ENCODE measurements at regions not wholly inside any gene's neighbourhood (a gene's known extent, or its start where the extent isn't known, plus 50 kb on each side); places are given as distances from the start of the nearest gene placed in this dataset.

DNA sequence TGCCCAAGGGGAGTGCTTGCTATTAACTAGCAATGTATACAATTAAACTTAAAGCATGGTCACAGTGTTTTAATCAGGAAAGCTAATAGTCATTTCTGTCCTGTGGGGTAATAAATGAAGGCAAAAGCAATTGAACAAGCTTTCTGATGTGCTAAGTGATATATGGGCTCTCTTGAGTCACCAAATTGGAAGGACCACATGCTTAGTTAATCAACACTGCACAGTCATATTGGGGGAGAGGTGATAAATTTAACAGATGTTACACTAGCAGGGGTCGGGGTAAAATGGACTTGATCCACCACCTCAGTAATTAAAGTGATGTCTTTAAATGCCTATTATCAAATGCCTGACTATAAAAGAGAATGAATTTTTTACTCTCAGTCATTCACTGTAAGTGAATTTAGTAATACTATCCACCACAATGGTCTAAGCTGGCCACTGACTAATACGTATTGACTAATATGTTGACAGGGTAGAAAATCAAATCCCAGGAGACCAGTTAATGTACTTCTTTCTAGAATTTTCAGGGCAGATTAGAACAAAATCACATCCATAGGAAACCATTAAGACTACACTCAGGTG, 736.3 kb downstream of the RPS29 start:
- DNase-seq, result no peak

- DNase-seq, result no peak
These were observed 743.4 kb downstream of the RPS29 start for GRCh38 chr14:48842785-48843184.

GRCh38 chr14:48826058-48826457, 760.1 kb downstream of the RPS29 start:
- DNase-seq, result no peak

DNA sequence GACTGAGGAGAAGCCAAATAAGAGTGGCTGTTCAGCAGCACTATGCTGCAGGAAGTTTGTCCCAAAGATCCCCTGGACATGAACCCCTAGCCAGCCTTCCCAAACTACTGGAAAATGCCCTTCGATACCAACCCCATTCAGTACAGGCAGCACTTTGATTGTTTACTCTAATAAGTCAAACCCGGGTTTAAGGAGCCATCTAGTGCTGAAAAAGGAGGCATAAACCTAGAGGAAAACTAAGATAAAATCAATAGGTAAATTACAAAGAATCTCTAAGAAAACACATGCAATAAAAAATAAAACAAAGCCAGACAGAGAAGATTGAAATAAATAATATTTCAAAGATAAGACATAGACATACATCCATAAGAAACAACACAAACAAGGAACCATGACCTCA, 771.6 kb downstream of the RPS29 start:
- no peak for DNase-seq

DNA sequence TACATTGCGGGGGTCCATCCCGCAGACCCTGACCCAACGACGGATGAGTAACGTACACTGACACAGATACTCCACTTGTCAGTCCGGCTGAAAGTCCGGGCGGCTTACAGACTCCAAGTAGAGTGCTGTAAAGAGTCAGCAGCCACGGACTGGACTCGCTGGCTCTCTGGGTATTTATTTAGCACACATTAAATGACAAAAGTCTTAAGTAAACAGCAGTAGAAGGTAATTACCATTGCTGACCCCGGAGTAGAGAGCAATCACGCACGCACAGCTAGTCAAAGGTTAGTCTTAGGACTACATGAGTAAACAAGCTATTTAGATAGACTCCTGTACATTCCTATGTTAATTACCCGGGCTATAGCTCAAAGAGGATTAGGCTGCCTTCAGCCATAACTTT, 780.9 kb downstream of the RPS29 start:
- DNase-seq, result no peak

- DNase-seq, result no peak
These were observed 793.7 kb downstream of the RPS29 start for GRCh38 chr14:48792376-48793024.

DNA sequence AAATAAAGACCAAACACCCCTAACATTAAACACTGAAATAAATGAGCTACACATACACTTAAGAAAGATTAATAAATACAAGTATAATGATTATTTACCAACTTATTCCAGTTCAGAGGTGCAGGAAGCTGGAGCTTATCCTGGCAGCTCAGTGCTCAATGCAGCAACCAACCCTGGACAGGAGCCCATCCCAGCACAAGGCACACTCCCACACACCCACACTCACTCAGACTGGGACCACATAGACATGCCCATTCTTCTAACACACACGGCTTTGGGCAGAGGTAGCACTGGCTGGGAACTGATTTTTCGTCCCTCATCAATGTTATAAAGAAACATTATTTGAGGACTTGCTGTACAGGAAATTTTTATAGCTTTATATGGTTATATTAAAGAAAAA, 797.4 kb downstream of the RPS29 start:
- DNase-seq, result no peak

DNA sequence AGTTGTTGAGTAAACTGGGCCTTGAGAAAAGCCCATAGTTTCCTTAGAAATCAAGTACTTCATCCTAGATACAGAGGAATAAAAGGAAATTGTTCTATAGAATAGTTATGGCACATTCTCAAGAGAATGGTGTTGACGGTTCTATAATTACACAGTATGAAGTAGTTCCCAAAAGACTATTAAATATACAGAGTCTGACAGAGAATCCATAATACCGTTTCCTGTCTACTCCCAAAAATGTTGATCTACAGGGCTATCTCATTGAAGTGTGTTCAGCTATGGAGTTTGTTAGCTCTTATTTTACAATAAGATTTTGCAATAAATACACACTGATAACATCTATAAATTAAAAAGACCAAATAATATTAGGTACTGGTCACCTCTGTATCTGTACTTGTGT, 799.7 kb downstream of the RPS29 start:
- DNase-seq, result no peak

GRCh38 chr14:48771717-48772116, 814.5 kb downstream of the RPS29 start:
- no peak for DNase-seq

GRCh38 chr14:48751293-48751692, 834.9 kb downstream of the RPS29 start:
- no peak for DNase-seq

- no peak for DNase-seq
These were observed 838.0 kb downstream of the RPS29 start for GRCh38 chr14:48748151-48748675.

GRCh38 chr14:48747561-48748089, 838.6 kb downstream of the RPS29 start:
- DNase-seq, result no peak

DNA sequence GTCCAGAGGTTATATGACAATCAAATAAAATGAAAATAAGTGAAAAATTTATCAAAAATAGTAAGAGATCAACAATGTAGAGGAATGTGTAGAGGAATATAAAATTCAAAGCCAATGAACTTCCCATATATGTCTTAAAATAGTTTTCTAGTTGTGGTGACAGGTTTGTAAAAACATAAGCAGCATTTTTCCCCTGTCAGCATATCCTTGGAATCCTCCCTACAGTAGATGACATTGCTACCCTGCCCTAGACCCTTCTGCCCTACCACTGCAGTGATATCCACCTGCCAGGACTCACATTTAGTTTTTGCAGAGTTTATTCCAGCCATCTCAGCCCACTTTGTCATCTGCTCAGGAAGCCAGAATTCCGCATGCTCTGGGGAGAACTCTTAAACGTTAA, 842.0 kb downstream of the RPS29 start:
- DNase-seq, result no peak

- no peak for DNase-seq
These were observed 847.8 kb downstream of the RPS29 start for GRCh38 chr14:48738186-48738925.

DNA sequence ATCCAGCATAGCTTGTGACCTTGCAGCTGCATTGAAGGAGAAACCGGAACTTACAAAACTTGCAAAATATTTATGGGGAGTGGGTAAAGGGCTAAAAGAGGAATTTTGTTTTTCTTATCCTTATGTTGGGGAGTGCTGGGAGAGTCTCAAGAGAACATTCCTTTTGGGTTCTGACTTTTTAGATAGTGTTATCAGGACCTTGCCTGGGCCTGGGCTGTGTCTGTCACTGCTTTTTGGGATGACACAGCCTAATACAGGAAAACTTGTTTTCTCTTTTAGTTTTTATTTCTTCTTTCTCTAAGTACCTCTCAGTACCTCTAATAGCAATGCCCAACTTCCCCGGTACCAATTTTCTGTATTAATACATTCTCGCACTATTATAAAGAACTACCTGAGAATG, 850.6 kb downstream of the RPS29 start:
- no peak for DNase-seq

DNA sequence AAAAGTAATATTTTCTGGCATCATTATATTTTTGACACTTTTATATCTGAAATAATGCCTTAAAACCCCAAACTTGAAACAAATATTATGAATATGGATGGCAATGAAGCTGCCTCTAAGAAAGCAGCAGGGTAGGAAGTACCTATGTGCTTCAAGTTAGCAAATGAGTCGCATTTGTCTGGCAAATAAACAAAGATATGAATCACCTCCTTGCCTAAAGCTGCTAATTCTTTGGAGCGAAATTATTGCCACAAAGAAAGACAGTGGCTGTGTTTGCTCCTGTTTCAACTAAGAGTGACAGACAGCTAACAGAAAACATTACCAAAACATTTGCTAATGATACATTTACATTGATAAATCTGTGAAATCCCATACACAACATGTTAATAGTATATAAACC, 854.9 kb downstream of the RPS29 start:
- DNase-seq, result no peak

DNA sequence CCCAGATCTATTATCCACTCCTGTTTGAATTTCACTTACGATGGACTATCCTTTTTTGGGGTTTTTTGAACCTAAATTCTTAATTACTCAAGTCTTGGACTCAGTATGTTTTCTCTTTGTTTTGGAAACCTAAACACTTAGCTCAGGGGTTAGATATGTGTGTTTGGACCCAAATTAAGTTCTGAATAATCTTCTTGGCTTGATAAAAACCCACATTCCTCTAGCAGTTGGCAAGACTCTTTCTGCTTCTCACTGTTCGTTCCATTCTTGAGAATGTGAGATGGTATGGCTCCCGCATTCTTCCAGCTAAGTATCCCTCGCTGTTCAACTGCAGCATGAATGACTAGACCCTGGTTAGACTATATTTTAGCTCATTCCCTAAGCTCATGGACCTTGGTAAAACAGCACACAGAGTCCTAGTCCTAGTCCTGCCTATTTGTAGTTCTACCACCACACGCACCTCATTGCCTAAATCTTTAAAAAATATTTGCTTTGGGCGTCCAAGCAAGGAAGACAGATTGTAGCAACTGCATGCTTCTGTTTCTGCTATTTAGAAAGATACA, 860.0 kb downstream of the RPS29 start:
- no peak for DNase-seq

DNA sequence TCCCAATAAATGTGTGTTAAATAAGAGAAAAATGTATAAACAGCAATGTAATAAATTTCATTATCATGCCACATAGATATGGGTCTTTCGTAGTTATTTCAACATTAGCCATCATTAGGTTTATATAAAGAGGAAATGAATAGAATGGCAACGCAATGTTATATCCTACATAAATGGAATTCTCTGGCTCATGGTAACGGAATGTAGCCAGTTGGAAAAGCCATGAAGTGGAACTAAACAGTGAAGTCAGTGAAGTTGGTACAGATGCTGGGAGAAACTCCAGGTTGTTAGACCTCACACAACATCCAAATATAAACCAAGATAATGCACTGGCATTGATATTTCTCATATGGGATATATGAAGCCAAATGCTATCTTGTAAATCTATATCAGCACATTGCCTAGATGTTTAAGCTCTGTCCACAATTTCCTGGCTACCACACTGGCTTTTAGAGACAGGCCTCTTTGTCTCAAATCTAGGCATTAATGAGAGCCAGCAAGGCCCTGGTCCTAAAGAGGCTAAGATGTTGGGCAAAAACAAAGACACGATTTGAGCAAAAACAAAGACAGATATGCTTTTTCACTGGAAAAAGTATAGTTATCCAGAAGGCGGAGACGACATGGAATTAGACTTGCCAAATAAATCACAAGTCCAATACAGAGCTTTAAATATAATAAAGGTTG, 861.0 kb downstream of the RPS29 start:
- DNase-seq, result no peak

GRCh38 chr14:48723841-48724495, 862.2 kb downstream of the RPS29 start:
- no peak for DNase-seq

GRCh38 chr14:48714366-48714765, 871.8 kb downstream of the RPS29 start:
- no peak for DNase-seq

GRCh38 chr14:48710133-48710532, 876.0 kb downstream of the RPS29 start:
- no peak for DNase-seq

DNA sequence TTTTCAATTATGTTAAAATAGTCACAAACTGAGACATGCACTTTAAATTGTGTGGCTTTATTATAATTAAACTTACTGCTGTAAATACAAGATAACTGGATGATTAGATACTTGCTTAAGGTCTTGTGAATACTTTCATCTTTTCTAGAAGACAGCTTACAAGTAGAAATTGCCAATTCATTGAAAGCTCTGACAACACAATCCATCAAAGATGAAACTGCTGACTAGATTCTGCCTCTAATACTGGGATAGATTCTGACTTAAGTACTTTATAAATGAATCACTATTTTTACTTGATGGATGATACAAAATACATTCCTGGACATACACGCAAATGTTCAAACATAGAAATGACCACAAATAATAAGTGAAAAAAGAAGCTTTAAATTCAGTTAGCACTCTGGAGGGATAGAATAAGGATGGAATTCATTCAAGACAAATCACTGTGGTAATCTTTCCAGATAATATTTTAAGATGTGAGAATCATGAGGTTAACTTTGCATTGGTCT, 876.8 kb downstream of the RPS29 start:
- DNase-seq, result no peak
